ENCODE measurements at regions not wholly inside any gene's neighbourhood (a gene's known extent, or its start where the extent isn't known, plus 50 kb on each side); places are given as distances from the start of the nearest gene placed in this dataset. TPM values are rescaled to one million over a fixed set of nuclear protein-coding genes. Genes with fewer than 3 reads are reported as not detected.

DNA sequence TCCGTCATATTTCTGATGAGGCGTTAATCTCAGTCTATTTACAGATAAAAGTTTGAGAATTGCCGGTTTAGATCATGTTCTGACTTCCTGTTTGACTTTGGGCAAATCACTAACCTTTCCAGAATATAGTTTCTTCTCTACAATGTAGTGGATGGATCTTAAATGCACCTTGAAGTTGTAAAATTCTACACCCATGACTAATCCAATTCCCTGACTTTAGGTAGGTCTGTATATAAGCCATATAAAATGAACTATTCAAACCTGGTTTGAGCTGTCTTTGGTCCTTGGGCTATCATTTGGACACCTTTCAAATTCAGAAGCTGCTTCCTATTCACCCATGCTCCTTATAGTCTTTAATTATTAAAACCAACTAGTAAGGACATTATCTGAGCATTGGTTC is 52.2 kb upstream of the BLID start:
- DNase-seq (ENCODE audit: low spot score) = no peak
- no peaks in the 10 kb centered on the region for H3K9me3 ChIP-seq (ENCODE audit: low read depth)
- H3K9me3 Mint-ChIP-seq = no peaks in the 10 kb centered on the region
- H3K4me1 Mint-ChIP-seq = peaks cover 14% of the 10 kb centered on the region
- TF ChIP-seq EZH2phosphoT487 (IDR thresholded peaks at IDR 0.05) (no peak), EZH2 (IDR thresholded peaks at IDR 0.05) (no peak)
- TF ChIP-seq, protein P1, sequence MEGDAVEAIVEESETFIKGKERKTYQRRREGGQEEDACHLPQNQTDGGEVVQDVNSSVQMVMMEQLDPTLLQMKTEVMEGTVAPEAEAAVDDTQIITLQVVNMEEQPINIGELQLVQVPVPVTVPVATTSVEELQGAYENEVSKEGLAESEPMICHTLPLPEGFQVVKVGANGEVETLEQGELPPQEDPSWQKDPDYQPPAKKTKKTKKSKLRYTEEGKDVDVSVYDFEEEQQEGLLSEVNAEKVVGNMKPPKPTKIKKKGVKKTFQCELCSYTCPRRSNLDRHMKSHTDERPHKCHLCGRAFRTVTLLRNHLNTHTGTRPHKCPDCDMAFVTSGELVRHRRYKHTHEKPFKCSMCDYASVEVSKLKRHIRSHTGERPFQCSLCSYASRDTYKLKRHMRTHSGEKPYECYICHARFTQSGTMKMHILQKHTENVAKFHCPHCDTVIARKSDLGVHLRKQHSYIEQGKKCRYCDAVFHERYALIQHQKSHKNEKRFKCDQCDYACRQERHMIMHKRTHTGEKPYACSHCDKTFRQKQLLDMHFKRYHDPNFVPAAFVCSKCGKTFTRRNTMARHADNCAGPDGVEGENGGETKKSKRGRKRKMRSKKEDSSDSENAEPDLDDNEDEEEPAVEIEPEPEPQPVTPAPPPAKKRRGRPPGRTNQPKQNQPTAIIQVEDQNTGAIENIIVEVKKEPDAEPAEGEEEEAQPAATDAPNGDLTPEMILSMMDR (IDR thresholded peaks at IDR 0.05) = no peak
- no peak overlapping the region for H3K9ac ChIP-seq
- H3K36me3 Mint-ChIP-seq = peaks cover 4% of the 10 kb centered on the region
- H3K27ac Mint-ChIP-seq = no peak overlapping the region
- H3F3A ChIP-seq (ENCODE audit: low read depth) = no peaks in the 10 kb centered on the region
- H2AFZ ChIP-seq (replicated peaks) = no peak overlapping the region
- no peak overlapping the region for H3K4me3 Mint-ChIP-seq
- no peaks in the 10 kb centered on the region for H4K20me1 ChIP-seq (ENCODE audit: low read depth)
- peaks cover 10% of the 10 kb centered on the region for H3K4me1 ChIP-seq
- H3K27ac ChIP-seq = no peak overlapping the region
- no peak overlapping the region for H3K4me3 ChIP-seq
- no peaks in the 10 kb centered on the region for H3K36me3 ChIP-seq
- H3K27me3 Mint-ChIP-seq (ENCODE audit: insufficient read depth, low read depth) = peaks cover 3% of the 10 kb centered on the region
- no peaks in the 10 kb centered on the region for H3K27me3 ChIP-seq
- H3K4me2 ChIP-seq = no peak overlapping the region
- no peaks in the 10 kb centered on the region for H3K79me2 ChIP-seq (ENCODE audit: low read depth)

DNA sequence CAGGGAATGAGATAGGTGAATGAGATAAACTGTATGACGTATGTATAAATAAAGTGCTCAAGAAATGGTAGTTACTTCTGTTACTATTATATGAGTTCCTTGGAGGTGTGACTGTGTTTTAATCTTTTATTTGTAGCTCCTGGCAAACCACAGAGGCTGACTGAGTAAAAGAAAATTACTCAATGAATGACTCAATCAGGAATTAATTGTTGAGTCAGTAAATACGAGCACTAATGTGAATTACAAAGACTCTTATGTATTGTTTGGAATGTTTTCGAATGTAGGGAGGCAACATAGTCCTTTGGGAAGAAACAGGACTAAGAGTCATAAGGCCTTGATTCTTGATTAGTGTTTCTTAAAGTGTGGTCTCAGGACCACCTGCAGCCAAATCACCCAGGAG is 51.1 kb upstream of the BLID start:
- H3K9me3 ChIP-seq (ENCODE audit: low read depth) = no peaks in the 10 kb centered on the region
- no peak overlapping the region for H3K4me2 ChIP-seq
- no peak overlapping the region for H3K4me3 ChIP-seq
- H3K79me2 ChIP-seq (ENCODE audit: low read depth) = no peaks in the 10 kb centered on the region
- DNase-seq (ENCODE audit: low spot score) = no peak
- no peaks in the 10 kb centered on the region for H3K36me3 ChIP-seq
- H3K4me1 ChIP-seq = peaks cover 10% of the 10 kb centered on the region
- Mint-ChIP-seq H3K36me3 (peaks cover 4% of the 10 kb centered on the region), H3K27ac (no peak overlapping the region), H3K27me3 (ENCODE audit: insufficient read depth, low read depth) (peaks cover 3% of the 10 kb centered on the region), H3K4me1 (peaks cover 14% of the 10 kb centered on the region), H3K9me3 (no peaks in the 10 kb centered on the region), H3K4me3 (no peak overlapping the region)
- no peaks in the 10 kb centered on the region for H3F3A ChIP-seq (ENCODE audit: low read depth)
- no peaks in the 10 kb centered on the region for H4K20me1 ChIP-seq (ENCODE audit: low read depth)
- no peak overlapping the region for H3K27ac ChIP-seq
- H2AFZ ChIP-seq (replicated peaks) = no peak overlapping the region
- no peaks in the 10 kb centered on the region for H3K27me3 ChIP-seq
- no peak overlapping the region for H3K9ac ChIP-seq
- no peak for TF ChIP-seq EZH2phosphoT487 (IDR thresholded peaks at IDR 0.05)
- TF ChIP-seq, protein P1 (IDR thresholded peaks at IDR 0.05) = no peak
- TF ChIP-seq EZH2 (IDR thresholded peaks at IDR 0.05) = no peak

DNA sequence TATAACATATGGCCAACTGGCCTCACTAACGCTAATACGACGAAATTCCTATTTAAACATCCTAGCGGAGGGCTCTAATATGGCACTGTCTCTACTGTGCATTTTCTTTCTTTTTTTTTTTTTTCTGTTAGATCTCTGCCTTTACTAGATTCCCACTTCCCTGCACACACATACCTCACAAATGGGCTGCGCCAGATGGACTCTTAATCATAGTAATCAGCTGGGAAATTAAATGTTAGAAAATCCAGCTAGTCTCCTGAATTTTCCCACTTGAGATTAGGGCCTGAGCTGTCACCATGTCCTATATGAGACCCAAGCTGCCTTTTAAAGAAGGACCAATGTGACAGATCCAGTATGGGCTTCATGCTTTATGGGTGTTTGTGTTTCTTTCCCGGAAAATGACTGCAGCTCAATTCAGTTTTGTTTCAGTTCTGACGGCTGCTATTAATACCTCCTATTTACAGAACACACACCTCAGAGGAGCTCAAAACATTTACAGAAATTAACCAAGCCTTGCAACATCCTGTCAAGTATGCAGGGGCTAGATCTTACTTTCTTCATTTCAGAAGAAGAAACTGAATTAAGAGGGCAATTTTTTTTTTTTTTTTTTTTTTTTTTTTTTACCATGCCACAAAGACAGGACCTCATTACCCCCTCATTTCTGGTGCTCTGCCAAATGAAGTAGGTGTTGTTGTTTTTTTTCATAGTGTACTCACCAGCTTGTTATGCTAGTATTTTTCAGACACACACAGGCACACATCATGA is 49.8 kb upstream of the BLID start:
- Histone ChIP-seq H3K4me1 (peaks cover 10% of the 10 kb centered on the region), H3K27ac (no peak overlapping the region)

More for the DNA sequence above, 49.8 kb upstream of the BLID start:
- no peaks in the 10 kb centered on the region for H3K27me3 ChIP-seq
- H4K20me1 ChIP-seq (ENCODE audit: low read depth) = no peaks in the 10 kb centered on the region
- Mint-ChIP-seq H3K9me3 (no peaks in the 10 kb centered on the region), H3K27me3 (ENCODE audit: insufficient read depth, low read depth) (peaks cover 3% of the 10 kb centered on the region), H3K27ac (peak overlapping the region; percentile 28), H3K36me3 (peaks cover 4% of the 10 kb centered on the region), H3K4me3 (no peak overlapping the region), H3K4me1 (peaks cover 14% of the 10 kb centered on the region)
- H3K36me3 ChIP-seq = no peaks in the 10 kb centered on the region
- no peak overlapping the region for H3K4me2 ChIP-seq
- H3K9me3 ChIP-seq (ENCODE audit: low read depth) = no peaks in the 10 kb centered on the region
- TF ChIP-seq EZH2phosphoT487 (IDR thresholded peaks at IDR 0.05) (no peak), EZH2 (IDR thresholded peaks at IDR 0.05) (no peak)
- TF ChIP-seq, protein P1 (IDR thresholded peaks at IDR 0.05) = no peak
- no peak overlapping the region for H3K4me3 ChIP-seq
- H3K9ac ChIP-seq = no peak overlapping the region
- H3K79me2 ChIP-seq (ENCODE audit: low read depth) = no peaks in the 10 kb centered on the region
- no peak overlapping the region for H2AFZ ChIP-seq (replicated peaks)
- DNase-seq (ENCODE audit: low spot score) = no peak
- no peaks in the 10 kb centered on the region for H3F3A ChIP-seq (ENCODE audit: low read depth)

Small RNAs in the stretch of these regions (small RNA-seq; reads per million reads assigned to genes)
- gene RNU4ATAC10P (not detected), gene RNU4ATAC5P (not detected), gene RNU6-592P (not detected)
